Adrenal gland (tissue), 9 donors: ENCODE measurements at regions not wholly inside any gene's neighbourhood (a gene's known extent, or its start where the extent isn't known, plus 50 kb on each side); places are given as distances from the start of the nearest gene placed in this dataset.

Experiments
- DNase-seq, 7 donors: peaks; one replicate each; pipeline ENCODE4 v3.0.0-alpha.2; 2019 to 2020
- H3K27ac ChIP-seq, 5 donors: fragments of 200-600 bp; sonication (generic) in 4 of 5; 1 replicate in 3 of 5; 2 replicates in 2 of 5; pipeline versions ENCODE4 v1.5.1 to v1.8.0; 2016 to 2020; ENCODE audit warnings: mild to moderate bottlenecking in 1 of 5
- H3K27me3 ChIP-seq: fragments of 200-600 bp; 2 replicates; pipeline ENCODE4 v1.8.0; 2021
- H3K36me3 ChIP-seq, 2 donors: fragments of 200-600 bp; replicated peaks in 1 of 2; 1 replicate in 1 of 2; 2 replicates in 1 of 2; pipeline versions ENCODE4 v1.5.1 to v1.8.0; 2018 to 2022
- H3K4me1 ChIP-seq, 2 donors: fragments of 200-600 bp; replicated peaks in 1 of 2; 1 replicate in 1 of 2; 2 replicates in 1 of 2; pipeline versions ENCODE4 v1.5.1 to v1.8.0; 2018 to 2021
- H3K4me3 ChIP-seq, 4 donors: fragments of 200-600 bp; sonication (generic) in 3 of 4; one replicate each; pipeline ENCODE4 v1.5.1; 2016 to 2018
- H3K9me3 ChIP-seq, 3 donors: fragments of 200-600 bp; sonication (generic) in 1 of 3; replicated peaks in 1 of 3; 1 replicate in 2 of 3; 2 replicates in 1 of 3; pipeline versions ENCODE4 v1.5.1 to v1.8.0; 2016 to 2021
- CTCF ChIP-seq, 6 experiments: fragments of 450-650 bp in 4 of 6; fragments of 200-600 bp in 2 of 6; sonication (generic) in 1 of 6; IDR thresholded peaks; 1 replicate in 5 of 6; 2 replicates in 1 of 6; pipeline versions ENCODE4 v1.5.1 to v1.8.0; 2016 to 2021; ENCODE audit warnings: antibody characterized with exemption in 6 of 6, mild to moderate bottlenecking in 2 of 6, moderate library complexity in 1 of 6
- POLR2A ChIP-seq, 2 donors: fragments of 450-650 bp; IDR thresholded peaks; one replicate each; pipeline ENCODE4 v1.6.1; 2017; ENCODE audit warnings: antibody characterized with exemption in 2 of 2, mild to moderate bottlenecking in 2 of 2, moderate library complexity in 1 of 2
- WGBS, 4 donors: extraction: QIAGEN DNeasy Blood & Tissue Kit in 2 of 4; methylation state at CpG; one replicate each; pipeline versions ENCODE4 v1.1.5 to v1.1.7; 2013 to 2017; 5-methylcytosine and 5-hydroxymethylcytosine counted together
- intact Hi-C, 2 donors: fragments of 100-400 bp; cut with DNase I; formaldehyde crosslinking; loops; one replicate each; pipeline versions ENCODE4 v1.14.1 to v1.15.0; 2022 to 2023
- small RNA-seq, 2 donors: library from RNA; depleted of rRNA; stranded (forward); fragments of <200 nt; gene quantifications; one replicate each; pipeline ENCODE3, GENCODE V24; 2016
- donor health status: healthy with polysubstance abuse.
- donor health status: Bipolar disorder and iron deficiency.
- donor health status: DM: yes; HTN: yes; CAD: no.
- donor health status: DM: no; HTN: no; CAD: no.
- donor health status: DM: no; HTN: no; CAD: no.

- Histone ChIP-seq H3K4me3 (no peak overlapping the region), H3K36me3 (no peaks in the 10 kb centered on the region), H3K4me1 (no peaks in the 10 kb centered on the region), H3K9me3 (peaks cover 0 to 8% (median 0%) of the 10 kb centered on the region in 3 donors), H3K27me3 (peaks cover 5% of the 10 kb centered on the region), H3K27ac (no peak overlapping the region)
- no peak for TF ChIP-seq POLR2A (IDR thresholded peaks at IDR 0.05)
- TF ChIP-seq CTCF (IDR thresholded peaks at IDR 0.05), result no peak
- no peak for DNase-seq
- 13 to 52% (median 37%) methylated on average over 1 of the region's 1 CpG for WGBS, 4 donors
- intact Hi-C loops, result no loop called here
Observed at GRCh38 chrX:76064825-76065224, 108.0 kb upstream of the PBDC1 start.

- Histone ChIP-seq H3K4me1 (no peaks in the 10 kb centered on the region), H3K4me3 (no peak overlapping the region), H3K9me3 (no peaks in the 10 kb centered on the region), H3K36me3 (no peaks in the 10 kb centered on the region), H3K27ac (no peak overlapping the region), H3K27me3 (peaks cover 24% of the 10 kb centered on the region)
- TF ChIP-seq CTCF (IDR thresholded peaks at IDR 0.05) (no peak), POLR2A (IDR thresholded peaks at IDR 0.05) (no peak)
- intact Hi-C loops, result no loop called here
- no peak for DNase-seq
Observed at GRCh38 chrX:76076124-76076523, 96.7 kb upstream of the PBDC1 start.

- Histone ChIP-seq H3K36me3 (no peaks in the 10 kb centered on the region), H3K4me1 (no peaks in the 10 kb centered on the region), H3K27me3 (peaks cover 34% of the 10 kb centered on the region), H3K27ac (no peak overlapping the region), H3K4me3 (no peak overlapping the region), H3K9me3 (no peaks in the 10 kb centered on the region)
- intact Hi-C loops, result no loop called here
- no peak for DNase-seq
- no peak for TF ChIP-seq CTCF (IDR thresholded peaks at IDR 0.05)
- 21 to 24% (median 24%) methylated on average over 3 to 4 of the region's 4 CpGs for WGBS, 4 donors
Observed at GRCh38 chrX:76109654-76110053, 63.2 kb upstream of the PBDC1 start.

Small RNAs in the stretch of these regions (small RNA-seq; reads per million reads assigned to genes)
- 0 reads per million in 2 donors for gene AL451105.1
